Keratinocyte (primary cell): ENCODE measurements at regions not wholly inside any gene's neighbourhood (a gene's known extent, or its start where the extent isn't known, plus 50 kb on each side); places are given as distances from the start of the nearest gene placed in this dataset.

Experiments used
- DNase-seq: peaks from one replicate; pipeline ENCODE4 v3.0.0-alpha.2; 2011; ENCODE audit warnings: low read depth, missing footprints, low spot score
- FAIRE-seq: peaks from 2 replicates; lab custom pipeline; 2011; peaks lifted over from hg19 to GRCh38; lab: Jason Lieb, UNC
- H2AFZ ChIP-seq: 2 replicates; pipeline ENCODE4 v1.6.0; 2012; ENCODE audit warnings: low read length, control low read depth, inconsistent platforms; ENCODE audit not compliant: control insufficient read depth
- H3K27ac ChIP-seq: 2 replicates; pipeline ENCODE4 v1.5.1; 2011; ENCODE audit warnings: low read length; ENCODE audit not compliant: control insufficient read depth, insufficient read depth
- H3K27me3 ChIP-seq: 3 replicates; pipeline ENCODE4 v1.6.0; 2011; ENCODE audit warnings: low read length; ENCODE audit not compliant: control insufficient read depth, insufficient read depth; ENCODE audit errors: extremely low read depth
- H3K36me3 ChIP-seq, 2 experiments: 2 replicates in 1 of 2; 3 replicates in 1 of 2; pipeline ENCODE4 v1.5.1; 2011; ENCODE audit warnings: low read length in 2 of 2, mild to moderate bottlenecking in 1 of 2; ENCODE audit not compliant: control insufficient read depth in 2 of 2, insufficient read depth in 2 of 2; ENCODE audit errors: extremely low read depth in 1 of 2
- H3K4me1 ChIP-seq: 3 replicates; pipeline ENCODE4 v1.5.1; 2011; ENCODE audit warnings: low read length; ENCODE audit not compliant: control insufficient read depth, insufficient read depth; ENCODE audit errors: extremely low read depth
- H3K4me2 ChIP-seq: 3 replicates; pipeline ENCODE4 v1.6.0; 2011; ENCODE audit warnings: low read depth, low read length; ENCODE audit not compliant: control insufficient read depth, insufficient read depth; ENCODE audit errors: extremely low read depth
- H3K4me3 ChIP-seq, 3 experiments: fragments of 200-600 bp in 1 of 3; sonication (generic) in 1 of 3; 2 replicates in 2 of 3; 3 replicates in 1 of 3; pipeline ENCODE4 v1.5.1; 2011 to 2016; ENCODE audit warnings: low read length in 3 of 3, mild to moderate bottlenecking in 3 of 3, control low read depth in 2 of 3, inconsistent platforms in 1 of 3, low read depth in 1 of 3, mixed read lengths in 1 of 3, mixed run types in 1 of 3, moderate library complexity in 1 of 3; ENCODE audit not compliant: control insufficient read depth in 2 of 3, insufficient read depth in 2 of 3; ENCODE audit errors: extremely low read depth in 1 of 3
- H3K79me2 ChIP-seq: 2 replicates; pipeline ENCODE4 v1.6.0; 2012; ENCODE audit warnings: low read length; ENCODE audit not compliant: control insufficient read depth, insufficient read depth
- H3K9ac ChIP-seq: 3 replicates; pipeline ENCODE4 v1.6.0; 2011; ENCODE audit warnings: low read length; ENCODE audit not compliant: control insufficient read depth, insufficient read depth; ENCODE audit errors: extremely low read depth
- H3K9me1 ChIP-seq: 3 replicates; pipeline ENCODE4 v1.6.0; 2011; ENCODE audit warnings: low read length; ENCODE audit not compliant: control insufficient read depth, insufficient read depth; ENCODE audit errors: extremely low read depth
- H3K9me3 ChIP-seq: 2 replicates; pipeline ENCODE4 v1.5.1; 2012; ENCODE audit warnings: low read depth, low read length; ENCODE audit not compliant: control insufficient read depth
- H4K20me1 ChIP-seq: 3 replicates; pipeline ENCODE4 v1.6.0; 2011; ENCODE audit warnings: low read length; ENCODE audit not compliant: control insufficient read depth, insufficient read depth; ENCODE audit errors: extremely low read depth
- EZH2 ChIP-seq: IDR thresholded peaks from one replicate; pipeline ENCODE4 v1.6.1; 2012; ENCODE audit warnings: inconsistent platforms, mild to moderate bottlenecking, low read length, moderate library complexity
- dilution Hi-C: fragments of 300-500 bp; cut with MboI; formaldehyde crosslinking; loops from one replicate; pipeline ENCODE4 v1.7.0; 2020; ENCODE audit warnings: low sequenced_read_pairs; ENCODE audit not compliant: extremely low pct_ligation_motif_present
- TF ChIP-seq, protein P1 (sequence below), 3 experiments: IDR thresholded peaks in 1 of 3; conservative IDR thresholded peaks in 1 of 3; optimal IDR thresholded peaks in 1 of 3; 2 replicates in 2 of 3; 3 replicates in 1 of 3; pipeline versions ENCODE3 to v1.5.1; 2011; ENCODE audit warnings: low read length in 3 of 3, mild to moderate bottlenecking in 3 of 3, moderate library complexity in 2 of 3, control low read depth in 1 of 3, inconsistent platforms in 1 of 3; ENCODE audit not compliant: insufficient read depth in 2 of 3; ENCODE audit errors: extremely low read depth in 1 of 3

DNA sequence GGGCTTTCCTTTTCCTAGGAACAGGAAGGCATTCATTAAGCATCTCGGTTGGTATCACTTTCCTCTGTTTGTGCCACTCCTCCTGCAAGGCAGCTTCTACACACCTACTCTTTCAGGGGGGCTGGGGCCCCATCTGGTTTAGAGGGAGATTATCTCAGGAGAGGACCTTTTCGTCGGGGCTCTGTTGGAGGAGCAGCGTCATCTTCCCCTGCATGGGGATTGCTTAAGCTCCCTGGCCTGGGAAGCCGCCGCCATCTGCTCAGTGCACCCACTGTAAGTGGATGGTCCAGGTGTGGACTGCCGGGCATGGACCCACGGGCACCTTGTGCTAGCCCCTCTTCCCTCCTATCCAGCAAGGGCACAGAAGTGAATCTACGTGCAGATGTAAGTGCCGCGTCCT is 355.3 kb upstream of the SMIM21 start:
- H3K9ac ChIP-seq, result no peak overlapping the region
- H3K27me3 ChIP-seq, result no peaks in the 10 kb centered on the region
- H3K79me2 ChIP-seq, result no peaks in the 10 kb centered on the region
- H3K4me1 ChIP-seq, result no peaks in the 10 kb centered on the region
- FAIRE-seq (no peak), DNase-seq (no peak)
- no peaks in the 10 kb centered on the region for H3K36me3 ChIP-seq
- H2AFZ ChIP-seq, result no peak overlapping the region
- peaks cover 2% of the 10 kb centered on the region for H3K9me3 ChIP-seq
- dilution Hi-C loops, result no loop called here
- H3K27ac ChIP-seq, result no peak overlapping the region
- no peaks in the 10 kb centered on the region for H4K20me1 ChIP-seq
- H3K9me1 ChIP-seq, result no peaks in the 10 kb centered on the region
- no peak overlapping the region for H3K4me2 ChIP-seq
- H3K4me3 ChIP-seq, result no peak overlapping the region
- TF ChIP-seq EZH2, result no peak
- TF ChIP-seq, protein P1, sequence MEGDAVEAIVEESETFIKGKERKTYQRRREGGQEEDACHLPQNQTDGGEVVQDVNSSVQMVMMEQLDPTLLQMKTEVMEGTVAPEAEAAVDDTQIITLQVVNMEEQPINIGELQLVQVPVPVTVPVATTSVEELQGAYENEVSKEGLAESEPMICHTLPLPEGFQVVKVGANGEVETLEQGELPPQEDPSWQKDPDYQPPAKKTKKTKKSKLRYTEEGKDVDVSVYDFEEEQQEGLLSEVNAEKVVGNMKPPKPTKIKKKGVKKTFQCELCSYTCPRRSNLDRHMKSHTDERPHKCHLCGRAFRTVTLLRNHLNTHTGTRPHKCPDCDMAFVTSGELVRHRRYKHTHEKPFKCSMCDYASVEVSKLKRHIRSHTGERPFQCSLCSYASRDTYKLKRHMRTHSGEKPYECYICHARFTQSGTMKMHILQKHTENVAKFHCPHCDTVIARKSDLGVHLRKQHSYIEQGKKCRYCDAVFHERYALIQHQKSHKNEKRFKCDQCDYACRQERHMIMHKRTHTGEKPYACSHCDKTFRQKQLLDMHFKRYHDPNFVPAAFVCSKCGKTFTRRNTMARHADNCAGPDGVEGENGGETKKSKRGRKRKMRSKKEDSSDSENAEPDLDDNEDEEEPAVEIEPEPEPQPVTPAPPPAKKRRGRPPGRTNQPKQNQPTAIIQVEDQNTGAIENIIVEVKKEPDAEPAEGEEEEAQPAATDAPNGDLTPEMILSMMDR (optimal IDR thresholded peaks at IDR 0.05 in 1 of 3, IDR thresholded peaks at IDR 0.05 in 1 of 3, conservative IDR thresholded peaks at IDR 0.05 in 1 of 3; ENCODE audit: extremely low read depth in 1 of 3, insufficient read depth in 2 of 3, low read length in 3 of 3), result no peak

DNA sequence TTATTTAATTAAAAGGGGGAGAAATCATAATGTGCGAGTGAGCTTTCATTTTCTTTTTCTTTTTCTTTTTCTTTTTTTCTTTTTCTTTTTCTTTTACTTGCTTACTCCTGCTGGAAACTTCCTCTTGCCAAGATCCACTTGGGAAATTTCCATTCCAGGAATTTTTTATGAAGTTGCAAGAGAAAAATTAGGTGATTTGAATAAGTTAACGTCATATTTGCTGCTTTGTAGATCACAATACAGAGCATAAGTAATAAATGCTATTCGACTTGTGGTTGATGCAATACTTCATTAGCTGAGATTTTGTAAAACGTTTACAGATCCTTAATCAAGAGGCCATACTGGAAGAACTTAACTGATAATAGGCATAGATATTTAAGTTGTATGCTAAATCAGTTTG is 354.7 kb upstream of the SMIM21 start:
- no peaks in the 10 kb centered on the region for H4K20me1 ChIP-seq
- no peak overlapping the region for H3K4me2 ChIP-seq
- no peak for TF ChIP-seq EZH2
- TF ChIP-seq, protein P1 (optimal IDR thresholded peaks at IDR 0.05 in 1 of 3, IDR thresholded peaks at IDR 0.05 in 1 of 3, conservative IDR thresholded peaks at IDR 0.05 in 1 of 3; ENCODE audit: extremely low read depth in 1 of 3, insufficient read depth in 2 of 3, low read length in 3 of 3), result no peak
- H2AFZ ChIP-seq, result no peak overlapping the region
- no peak for DNase-seq
- peaks cover 2% of the 10 kb centered on the region for H3K9me3 ChIP-seq
- H3K9me1 ChIP-seq, result no peaks in the 10 kb centered on the region
- dilution Hi-C loops, result no loop called here
- H3K4me3 ChIP-seq, result no peak overlapping the region
- FAIRE-seq, result no peak
- H3K4me1 ChIP-seq, result no peaks in the 10 kb centered on the region
- H3K27me3 ChIP-seq, result no peaks in the 10 kb centered on the region
- H3K79me2 ChIP-seq, result no peaks in the 10 kb centered on the region
- no peak overlapping the region for H3K27ac ChIP-seq
- H3K36me3 ChIP-seq, result no peaks in the 10 kb centered on the region
- H3K9ac ChIP-seq, result no peak overlapping the region
